HFFc6 (cell line): ENCODE measurements at regions not wholly inside any gene's neighbourhood (a gene's known extent, or its start where the extent isn't known, plus 50 kb on each side); places are given as distances from the start of the nearest gene placed in this dataset.

Experiments used
- DNase-seq: peaks from one replicate; pipeline ENCODE4 v3.0.0-alpha.2; 2018
- H3K27ac Mint-ChIP-seq: 2 replicates; pipeline ENCODE4 v1.8.0; 2020; ENCODE audit warnings: mild to moderate bottlenecking, mixed read lengths
- H3K27me3 Mint-ChIP-seq: 2 replicates; pipeline ENCODE4 v1.8.0; 2021; ENCODE audit warnings: mild to moderate bottlenecking, moderate library complexity, mixed read lengths; ENCODE audit not compliant: insufficient read depth
- H3K36me3 Mint-ChIP-seq: 2 replicates; pipeline ENCODE4 v1.8.0; 2021; ENCODE audit warnings: low read depth, mixed read lengths
- H3K4me1 Mint-ChIP-seq: 2 replicates; pipeline ENCODE4 v1.8.0; 2020; ENCODE audit warnings: low read depth, mixed read lengths
- H3K4me3 Mint-ChIP-seq: 2 replicates; pipeline ENCODE4 v1.8.0; 2020; ENCODE audit warnings: mild to moderate bottlenecking, moderate library complexity, mixed read lengths
- H3K9me3 Mint-ChIP-seq: 2 replicates; pipeline ENCODE4 v1.8.0; 2020; ENCODE audit warnings: mild to moderate bottlenecking, mixed read lengths
- TF ChIP-seq, protein P1 (sequence below): fragments of 200-600 bp; sonication (generic); IDR thresholded peaks from 2 replicates; pipeline ENCODE4 v1.5.0; 2021; ENCODE audit warnings: antibody characterized with exemption, mild to moderate bottlenecking

DNA sequence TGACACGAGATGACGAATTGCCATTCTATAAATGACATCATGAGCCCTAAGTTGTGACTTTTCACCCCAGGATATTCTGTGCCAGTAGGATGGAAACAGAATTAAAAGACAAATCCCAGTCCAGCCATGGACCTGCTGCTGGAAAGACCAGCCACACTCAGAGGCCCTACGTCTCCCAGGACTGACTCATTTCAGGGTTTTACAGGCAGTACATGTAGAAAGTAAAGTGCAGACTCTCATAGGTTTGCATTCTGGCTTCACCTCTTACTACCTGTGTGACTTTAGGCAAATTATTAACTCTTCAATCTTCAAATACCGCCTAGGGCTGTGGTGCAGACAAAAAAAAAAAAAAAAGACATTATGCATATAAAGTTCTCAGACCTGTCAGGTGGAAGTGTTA lies 188.8 kb downstream of the NEBL start:
- Mint-ChIP-seq H3K4me1 (no peaks in the 10 kb centered on the region), H3K4me3 (no peak overlapping the region), H3K9me3 (peaks cover 61% of the 10 kb centered on the region)

GRCh38 chr10:20707251-20707650 lies 189.9 kb downstream of the NEBL start:
- DNase-seq = no peak
- Mint-ChIP-seq H3K27me3 (no peaks in the 10 kb centered on the region; the same call in 1 of the 2 replicates), H3K36me3 (no peaks in the 10 kb centered on the region; the same call in 1 of the 2 replicates), H3K4me3 (no peak overlapping the region), H3K4me1 (no peaks in the 10 kb centered on the region), H3K9me3 (peaks cover 56% of the 10 kb centered on the region), H3K27ac (no peak overlapping the region)
- TF ChIP-seq, protein P1, sequence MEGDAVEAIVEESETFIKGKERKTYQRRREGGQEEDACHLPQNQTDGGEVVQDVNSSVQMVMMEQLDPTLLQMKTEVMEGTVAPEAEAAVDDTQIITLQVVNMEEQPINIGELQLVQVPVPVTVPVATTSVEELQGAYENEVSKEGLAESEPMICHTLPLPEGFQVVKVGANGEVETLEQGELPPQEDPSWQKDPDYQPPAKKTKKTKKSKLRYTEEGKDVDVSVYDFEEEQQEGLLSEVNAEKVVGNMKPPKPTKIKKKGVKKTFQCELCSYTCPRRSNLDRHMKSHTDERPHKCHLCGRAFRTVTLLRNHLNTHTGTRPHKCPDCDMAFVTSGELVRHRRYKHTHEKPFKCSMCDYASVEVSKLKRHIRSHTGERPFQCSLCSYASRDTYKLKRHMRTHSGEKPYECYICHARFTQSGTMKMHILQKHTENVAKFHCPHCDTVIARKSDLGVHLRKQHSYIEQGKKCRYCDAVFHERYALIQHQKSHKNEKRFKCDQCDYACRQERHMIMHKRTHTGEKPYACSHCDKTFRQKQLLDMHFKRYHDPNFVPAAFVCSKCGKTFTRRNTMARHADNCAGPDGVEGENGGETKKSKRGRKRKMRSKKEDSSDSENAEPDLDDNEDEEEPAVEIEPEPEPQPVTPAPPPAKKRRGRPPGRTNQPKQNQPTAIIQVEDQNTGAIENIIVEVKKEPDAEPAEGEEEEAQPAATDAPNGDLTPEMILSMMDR = no peak

More for the DNA sequence above, 188.8 kb downstream of the NEBL start:
- no peaks in the 10 kb centered on the region; the same call in 1 of the 2 replicates for H3K27me3 Mint-ChIP-seq
- H3K36me3 Mint-ChIP-seq = no peaks in the 10 kb centered on the region; the same call in 1 of the 2 replicates
- no peak for DNase-seq
- TF ChIP-seq, protein P1 = no peak
- H3K27ac Mint-ChIP-seq = no peak overlapping the region

- TF ChIP-seq, protein P1 = no peak
- H3K4me3 Mint-ChIP-seq = no peak overlapping the region
- no peaks in the 10 kb centered on the region for H3K27me3 Mint-ChIP-seq
- no peaks in the 10 kb centered on the region for H3K36me3 Mint-ChIP-seq
- no peaks in the 10 kb centered on the region for H3K4me1 Mint-ChIP-seq
- no peak for DNase-seq
- H3K9me3 Mint-ChIP-seq = peaks cover 42% of the 10 kb centered on the region
- H3K27ac Mint-ChIP-seq = no peak overlapping the region
Measured at GRCh38 chr10:20698837-20699236, 198.3 kb downstream of the NEBL start.

DNA sequence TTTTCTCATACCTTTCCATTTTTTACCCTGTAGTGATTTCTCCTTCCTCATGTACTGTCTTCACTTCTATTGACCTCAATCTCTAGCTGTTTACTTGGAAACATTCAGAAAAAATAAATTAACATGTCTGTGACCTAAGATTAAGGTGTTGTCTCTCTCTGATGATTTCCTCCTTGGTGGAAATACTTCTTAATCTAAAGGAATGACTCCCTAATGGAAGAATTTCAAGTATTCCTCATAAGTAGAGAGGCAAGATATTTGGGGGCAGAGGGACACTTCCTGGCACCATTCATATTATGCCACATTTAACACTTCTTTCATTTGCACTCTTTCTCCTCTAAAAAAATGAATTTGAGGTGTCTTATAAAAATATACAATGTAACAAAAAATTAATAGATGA lies 202.8 kb downstream of the NEBL start:
- Mint-ChIP-seq H3K36me3 (no peaks in the 10 kb centered on the region), H3K9me3 (peaks cover 57% of the 10 kb centered on the region), H3K4me1 (no peaks in the 10 kb centered on the region), H3K27ac (no peak overlapping the region), H3K4me3 (no peak overlapping the region), H3K27me3 (no peaks in the 10 kb centered on the region)
- TF ChIP-seq, protein P1 = no peak
- no peak for DNase-seq

- Mint-ChIP-seq H3K36me3 (no peaks in the 10 kb centered on the region), H3K4me1 (no peaks in the 10 kb centered on the region), H3K9me3 (peaks cover 61% of the 10 kb centered on the region), H3K27me3 (no peaks in the 10 kb centered on the region), H3K4me3 (no peak overlapping the region), H3K27ac (no peak overlapping the region)
- no peak for DNase-seq
- TF ChIP-seq, protein P1 = no peak
Measured at GRCh38 chr10:20688797-20689544, 208.1 kb downstream of the NEBL start.
